Left forelimb (tissue), 1 donor: ENCODE measurements at regions not wholly inside any gene's neighbourhood (a gene's known extent, or its start where the extent isn't known, plus 50 kb on each side); places are given as distances from the start of the nearest gene placed in this dataset.

Experiments
- DNase-seq: peaks from one replicate; pipeline ENCODE4 v3.0.0-alpha.2; 2018; ENCODE audit warnings: low spot score

- DNase-seq, result no peak
These were observed 377.7 kb upstream of the RBMS3 start for GRCh38 chr3:28903171-28903601.

- no peak for DNase-seq
These were observed 375.1 kb upstream of the RBMS3 start for GRCh38 chr3:28905798-28906197.

- no peak for DNase-seq
These were observed 374.1 kb upstream of the RBMS3 start for GRCh38 chr3:28906561-28907310.

- no peak for DNase-seq
These were observed 373.3 kb upstream of the RBMS3 start for GRCh38 chr3:28907616-28908015.

- no peak for DNase-seq
These were observed 368.6 kb upstream of the RBMS3 start for GRCh38 chr3:28912120-28912885.

- no peak for DNase-seq
These were observed 364.9 kb upstream of the RBMS3 start for GRCh38 chr3:28915741-28916500.

- DNase-seq, result peak; percentile 70
These were observed 364.0 kb upstream of the RBMS3 start for GRCh38 chr3:28916713-28917499.

GRCh38 chr3:28917895-28918475, 362.9 kb upstream of the RBMS3 start:
- no peak for DNase-seq

- DNase-seq, result no peak
These were observed 358.5 kb upstream of the RBMS3 start for GRCh38 chr3:28922376-28922775.

- no peak for DNase-seq
These were observed 356.9 kb upstream of the RBMS3 start for GRCh38 chr3:28923994-28924393.

- no peak for DNase-seq
These were observed 356.0 kb upstream of the RBMS3 start for GRCh38 chr3:28924744-28925360.

- no peak for DNase-seq
These were observed 347.5 kb upstream of the RBMS3 start for GRCh38 chr3:28933337-28933736.

GRCh38 chr3:28934126-28934813, 346.6 kb upstream of the RBMS3 start:
- no peak for DNase-seq

- no peak for DNase-seq
These were observed 345.7 kb upstream of the RBMS3 start for GRCh38 chr3:28935146-28935545.

GRCh38 chr3:28936154-28936553, 344.7 kb upstream of the RBMS3 start:
- DNase-seq, result no peak

- DNase-seq, result no peak
These were observed 340.3 kb upstream of the RBMS3 start for GRCh38 chr3:28940530-28940929.

- no peak for DNase-seq
These were observed 339.9 kb upstream of the RBMS3 start for GRCh38 chr3:28940994-28941393.

- DNase-seq, result no peak
These were observed 333.8 kb upstream of the RBMS3 start for GRCh38 chr3:28947061-28947460.

GRCh38 chr3:28947751-28948150, 333.1 kb upstream of the RBMS3 start:
- DNase-seq, result no peak

GRCh38 chr3:28948685-28949084, 332.2 kb upstream of the RBMS3 start:
- DNase-seq, result no peak
